HG02981 (cell line): ENCODE measurements at regions not wholly inside any gene's neighbourhood (a gene's known extent, or its start where the extent isn't known, plus 50 kb on each side); places are given as distances from the start of the nearest gene placed in this dataset.
"Not testable (repeated sequence)": the region's sequence is repeated elsewhere in the genome, so short reads cannot be mapped to it uniquely, and the experiment has no call there.

ENCODE experiments used
- ATAC-seq: cut with Tn5 transposase; IDR thresholded peaks from one replicate; pipeline ENCODE4 v1.9.1; 2021; ENCODE audit warnings: mild to moderate bottlenecking, moderate library complexity; ENCODE audit not compliant: unreplicated experiment

- no peak for ATAC-seq
Observed at GRCh38 chr3:66629150-66629981, 128.5 kb upstream of the LRIG1 start.

- ATAC-seq, result no peak
Observed at GRCh38 chr3:66629982-66630368, 129.2 kb upstream of the LRIG1 start.

GRCh38 chr3:66633402-66634381 lies 132.9 kb upstream of the LRIG1 start:
- no peak for ATAC-seq

- no peak for ATAC-seq
Observed at GRCh38 chr3:66638717-66639116, 137.9 kb upstream of the LRIG1 start.

GRCh38 chr3:66639809-66640356 lies 139.1 kb upstream of the LRIG1 start:
- no peak for ATAC-seq

- no peak for ATAC-seq
Observed at GRCh38 chr3:66642019-66642418, 141.2 kb upstream of the LRIG1 start.

GRCh38 chr3:66642484-66642883 lies 141.7 kb upstream of the LRIG1 start:
- no peak for ATAC-seq

- no peak for ATAC-seq
Observed at GRCh38 chr3:66644549-66644948, 143.7 kb upstream of the LRIG1 start.

- no peak for ATAC-seq
Observed at GRCh38 chr3:66648975-66649374, 148.2 kb upstream of the LRIG1 start.

GRCh38 chr3:66651520-66651919 lies 150.7 kb upstream of the LRIG1 start:
- ATAC-seq, result not testable (repeated sequence)

GRCh38 chr3:66652100-66652499 lies 151.3 kb upstream of the LRIG1 start:
- not testable (repeated sequence) for ATAC-seq

- ATAC-seq, result no peak
Observed at GRCh38 chr3:66655044-66655443, 154.2 kb upstream of the LRIG1 start.

- no peak for ATAC-seq
Observed at GRCh38 chr3:66655671-66656070, 154.8 kb upstream of the LRIG1 start.

- no peak for ATAC-seq
Observed at GRCh38 chr3:66656609-66657008, 155.8 kb upstream of the LRIG1 start.

GRCh38 chr3:66659056-66659455 lies 158.2 kb upstream of the LRIG1 start:
- ATAC-seq, result no peak

GRCh38 chr3:66661628-66662027 lies 160.8 kb upstream of the LRIG1 start:
- no peak for ATAC-seq

- ATAC-seq, result no peak
Observed at GRCh38 chr3:66662894-66663293, 162.1 kb upstream of the LRIG1 start.

- no peak for ATAC-seq
Observed at GRCh38 chr3:66665021-66665695, 164.3 kb upstream of the LRIG1 start.

GRCh38 chr3:66666362-66666761 lies 165.5 kb upstream of the LRIG1 start:
- no peak for ATAC-seq

GRCh38 chr3:66667263-66667662 lies 166.4 kb upstream of the LRIG1 start:
- no peak for ATAC-seq

- ATAC-seq, result no peak
Observed at GRCh38 chr3:66671291-66671690, 170.5 kb upstream of the LRIG1 start.
